NT2/D1 (cell line): ENCODE measurements at regions not wholly inside any gene's neighbourhood (a gene's known extent, or its start where the extent isn't known, plus 50 kb on each side); places are given as distances from the start of the nearest gene placed in this dataset.

Experiments used
- SUZ12 ChIP-seq: IDR thresholded peaks from 2 replicates; pipeline ENCODE4 v1.6.1; 2011; ENCODE audit not compliant: insufficient read length, insufficient read depth; ENCODE audit errors: extremely low read depth
- YY1 ChIP-seq: IDR thresholded peaks from 2 replicates; pipeline ENCODE4 v1.6.1; 2011; ENCODE audit not compliant: insufficient read length, insufficient read depth

DNA sequence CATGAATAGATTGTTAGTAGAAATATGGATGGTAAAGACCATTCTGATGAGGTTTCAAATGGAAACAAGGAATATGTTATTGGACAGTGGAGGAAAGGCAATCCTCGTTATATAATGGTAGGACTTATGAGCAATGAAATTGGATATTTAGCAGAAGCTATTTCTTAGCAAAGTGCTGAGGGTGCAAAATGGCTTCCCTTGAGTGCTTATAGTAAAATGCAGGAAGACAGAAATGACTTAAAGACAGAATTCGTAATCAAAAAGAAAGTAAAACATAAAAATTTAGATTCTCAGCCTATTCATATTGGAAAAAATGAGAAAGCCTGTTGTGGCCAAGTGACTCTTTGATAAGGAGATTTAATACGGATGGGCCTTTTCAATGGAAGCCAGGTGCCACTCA is 102.1 kb upstream of the ADRA1B start:
- TF ChIP-seq YY1 (no peak), SUZ12 (no peak)
